ENCODE measurements at regions not wholly inside any gene's neighbourhood (a gene's known extent, or its start where the extent isn't known, plus 50 kb on each side); places are given as distances from the start of the nearest gene placed in this dataset.

DNA sequence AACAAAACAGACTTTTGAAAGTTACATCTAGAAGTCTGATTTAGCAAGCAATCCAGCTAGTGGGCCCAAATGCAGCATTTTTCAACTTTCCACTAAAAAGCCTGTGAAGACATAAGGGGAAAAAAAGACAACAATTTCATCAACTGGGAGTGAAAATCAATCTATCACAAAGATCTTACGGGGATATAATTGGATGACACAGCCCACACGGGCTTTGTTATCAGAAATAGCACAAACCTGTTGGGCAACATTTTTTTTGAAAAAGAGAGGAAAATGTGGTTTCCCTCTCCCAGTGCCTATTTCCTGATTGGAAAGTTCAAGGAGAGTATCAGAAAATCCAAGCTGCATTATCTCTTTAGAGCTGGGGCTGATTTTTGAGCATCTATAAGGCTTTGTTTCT, 132.7 kb downstream of the EVA1A start:
- no peak for DNase-seq (ENCODE audit: low spot score)
- no peaks in the 10 kb centered on the region for H3K27me3 ChIP-seq (replicated peaks; ENCODE audit: insufficient read depth)
- TF ChIP-seq, protein P1, sequence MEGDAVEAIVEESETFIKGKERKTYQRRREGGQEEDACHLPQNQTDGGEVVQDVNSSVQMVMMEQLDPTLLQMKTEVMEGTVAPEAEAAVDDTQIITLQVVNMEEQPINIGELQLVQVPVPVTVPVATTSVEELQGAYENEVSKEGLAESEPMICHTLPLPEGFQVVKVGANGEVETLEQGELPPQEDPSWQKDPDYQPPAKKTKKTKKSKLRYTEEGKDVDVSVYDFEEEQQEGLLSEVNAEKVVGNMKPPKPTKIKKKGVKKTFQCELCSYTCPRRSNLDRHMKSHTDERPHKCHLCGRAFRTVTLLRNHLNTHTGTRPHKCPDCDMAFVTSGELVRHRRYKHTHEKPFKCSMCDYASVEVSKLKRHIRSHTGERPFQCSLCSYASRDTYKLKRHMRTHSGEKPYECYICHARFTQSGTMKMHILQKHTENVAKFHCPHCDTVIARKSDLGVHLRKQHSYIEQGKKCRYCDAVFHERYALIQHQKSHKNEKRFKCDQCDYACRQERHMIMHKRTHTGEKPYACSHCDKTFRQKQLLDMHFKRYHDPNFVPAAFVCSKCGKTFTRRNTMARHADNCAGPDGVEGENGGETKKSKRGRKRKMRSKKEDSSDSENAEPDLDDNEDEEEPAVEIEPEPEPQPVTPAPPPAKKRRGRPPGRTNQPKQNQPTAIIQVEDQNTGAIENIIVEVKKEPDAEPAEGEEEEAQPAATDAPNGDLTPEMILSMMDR (IDR thresholded peaks at IDR 0.05): no peak
- H3K27ac ChIP-seq: no peak overlapping the region
- no peaks in the 10 kb centered on the region for H3K36me3 ChIP-seq
- H3K4me3 ChIP-seq: no peak overlapping the region
- no peak for ATAC-seq (ENCODE audit: insufficient number of reproducible peaks, low FRiP score, low read depth)
- H3K4me1 ChIP-seq (ENCODE audit: control insufficient read depth in 1 of 2, low read depth in 2 of 2): no peaks in the 10 kb centered on the region
- no peaks in the 10 kb centered on the region for H3K9me3 ChIP-seq

DNA sequence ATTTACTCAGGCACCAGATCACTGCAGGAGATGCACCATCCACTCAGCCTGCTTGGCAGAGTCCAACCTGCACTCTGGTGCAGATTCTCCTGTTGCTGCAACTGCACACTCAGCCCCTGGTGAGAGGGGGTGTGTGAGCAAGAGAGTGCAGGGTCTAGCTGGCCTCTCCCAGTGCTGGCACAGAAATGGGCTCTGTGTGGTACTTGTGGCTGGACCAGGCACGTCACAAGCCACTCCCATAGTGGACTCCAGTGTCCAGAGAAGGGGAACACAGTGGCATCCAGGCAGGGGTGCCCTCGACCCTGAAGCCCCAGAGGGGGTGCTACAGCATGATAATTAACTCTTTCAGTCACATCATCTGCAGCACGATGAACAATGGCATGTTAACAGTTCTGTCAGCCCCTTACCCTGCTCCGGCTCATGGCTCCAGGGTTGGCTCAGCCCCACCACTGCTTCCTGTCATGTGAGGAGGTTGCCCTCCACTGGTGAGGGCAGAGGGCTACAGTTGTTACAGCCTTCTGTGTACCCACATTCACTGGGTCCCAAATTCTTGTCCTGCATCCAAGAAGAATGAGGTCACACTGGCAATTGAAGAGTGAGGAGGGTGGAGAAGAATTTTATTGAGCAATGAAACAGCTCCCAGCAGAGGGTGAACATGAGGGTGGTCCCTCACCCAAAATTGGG, 135.7 kb downstream of the EVA1A start:
- Histone ChIP-seq H3K27me3 (replicated peaks; ENCODE audit: insufficient read depth) (no peaks in the 10 kb centered on the region), H3K4me3 (no peak overlapping the region), H3K4me1 (ENCODE audit: control insufficient read depth in 1 of 2, low read depth in 2 of 2) (no peaks in the 10 kb centered on the region), H3K36me3 (no peaks in the 10 kb centered on the region), H3K27ac (no peak overlapping the region), H3K9me3 (no peaks in the 10 kb centered on the region)
- ATAC-seq (ENCODE audit: insufficient number of reproducible peaks, low FRiP score, low read depth) (no peak), DNase-seq (ENCODE audit: low spot score) (no peak)
- TF ChIP-seq, protein P1 (IDR thresholded peaks at IDR 0.05): no peak

DNA sequence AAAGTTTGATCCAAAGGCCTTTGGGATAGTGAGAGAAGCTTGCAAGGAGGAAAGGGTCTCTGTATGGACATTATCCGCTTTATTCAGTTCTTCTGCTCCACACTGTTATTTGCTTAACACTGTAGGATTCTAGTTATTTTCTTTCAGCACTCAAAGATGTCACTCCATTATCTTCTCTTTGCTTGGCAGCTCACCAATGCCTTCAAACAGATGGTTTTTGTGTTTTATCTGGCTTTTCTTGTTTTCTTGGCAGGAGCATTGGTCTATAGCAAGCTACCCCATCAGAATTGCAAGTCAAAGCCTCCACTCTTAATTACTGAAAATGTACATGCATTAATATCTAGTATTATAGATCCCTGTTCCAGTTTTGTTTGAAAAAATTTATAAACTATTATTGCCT, 138.8 kb downstream of the EVA1A start:
- H3K36me3 ChIP-seq: no peaks in the 10 kb centered on the region
- no peaks in the 10 kb centered on the region for H3K4me1 ChIP-seq (ENCODE audit: control insufficient read depth in 1 of 2, low read depth in 2 of 2)
- no peak overlapping the region for H3K4me3 ChIP-seq
- ATAC-seq (ENCODE audit: insufficient number of reproducible peaks, low FRiP score, low read depth) (no peak), DNase-seq (ENCODE audit: low spot score) (no peak)
- no peak overlapping the region for H3K27ac ChIP-seq
- no peaks in the 10 kb centered on the region for H3K27me3 ChIP-seq (replicated peaks; ENCODE audit: insufficient read depth)
- TF ChIP-seq, protein P1 (IDR thresholded peaks at IDR 0.05): no peak
- no peaks in the 10 kb centered on the region for H3K9me3 ChIP-seq

DNA sequence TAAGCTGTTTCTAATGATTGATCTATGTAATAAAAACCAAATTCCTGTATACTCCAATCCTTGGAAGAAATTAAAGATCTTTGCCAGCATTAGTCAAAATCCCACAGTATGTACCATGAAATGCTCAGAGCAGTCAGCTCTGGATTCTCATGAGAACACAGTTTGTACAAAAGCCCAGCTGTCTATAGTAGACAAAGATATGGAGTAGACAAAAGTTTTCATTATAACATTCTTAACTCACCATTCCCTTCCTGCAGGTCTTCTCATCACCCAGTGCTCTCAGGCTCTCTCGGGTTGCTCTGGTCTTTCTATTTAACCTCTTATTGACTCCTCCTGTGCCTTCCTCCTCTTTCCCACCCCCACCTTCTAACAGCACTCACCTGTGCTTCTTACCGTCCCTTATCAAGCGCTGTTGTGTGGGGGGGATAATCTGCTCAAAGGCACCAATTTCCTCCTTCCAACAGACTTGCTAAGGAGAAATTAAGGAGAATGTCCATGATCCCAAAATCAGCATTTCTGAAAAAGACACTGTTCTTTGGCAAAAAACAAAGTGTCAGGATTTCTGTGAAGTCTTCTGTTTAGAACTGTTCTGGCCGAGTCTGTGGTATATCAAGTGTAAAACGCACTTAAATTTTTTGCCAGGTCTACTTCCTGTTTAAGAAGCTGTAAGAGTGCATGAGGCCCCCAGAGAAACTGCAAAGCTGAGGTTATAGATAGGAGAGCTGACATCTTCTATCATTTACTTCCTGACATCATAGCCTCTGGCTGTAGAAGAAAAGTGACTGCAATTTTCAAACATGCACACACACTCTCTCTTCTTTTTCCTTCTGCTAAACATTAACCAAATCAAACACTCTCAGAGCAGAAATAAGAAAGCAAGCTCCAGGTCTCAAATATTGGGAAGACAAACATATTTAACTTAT, 144.1 kb downstream of the EVA1A start:
- Histone ChIP-seq H3K9me3 (no peaks in the 10 kb centered on the region), H3K4me1 (ENCODE audit: control insufficient read depth in 1 of 2, low read depth in 2 of 2) (no peaks in the 10 kb centered on the region), H3K4me3 (no peak overlapping the region), H3K27ac (no peak overlapping the region), H3K27me3 (replicated peaks; ENCODE audit: insufficient read depth) (no peaks in the 10 kb centered on the region), H3K36me3 (no peaks in the 10 kb centered on the region)
- DNase-seq (ENCODE audit: low spot score) (no peak), ATAC-seq (ENCODE audit: insufficient number of reproducible peaks, low FRiP score, low read depth) (no peak)
- TF ChIP-seq, protein P1 (IDR thresholded peaks at IDR 0.05): no peak

DNA sequence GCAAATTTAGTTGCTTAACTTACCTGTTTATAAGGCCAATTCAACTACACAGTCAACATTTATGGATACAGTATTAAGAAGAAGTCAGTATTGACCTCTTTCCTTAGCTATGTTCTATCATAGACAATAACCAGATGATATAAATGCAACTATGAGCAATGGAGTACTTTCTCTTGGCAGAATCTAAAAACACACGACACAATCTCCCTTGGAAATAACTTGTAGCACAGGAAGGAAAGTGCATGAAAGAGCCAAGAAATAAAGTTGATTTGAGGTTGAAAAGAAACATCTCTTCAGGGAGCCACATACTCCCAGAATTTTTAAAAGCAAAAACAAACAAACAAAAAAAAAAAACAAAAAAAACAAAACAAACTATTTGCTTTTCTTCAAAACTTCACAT, 145.0 kb downstream of the EVA1A start:
- Histone ChIP-seq H3K27ac (no peak overlapping the region), H3K4me1 (ENCODE audit: control insufficient read depth in 1 of 2, low read depth in 2 of 2) (no peaks in the 10 kb centered on the region), H3K9me3 (no peaks in the 10 kb centered on the region), H3K4me3 (no peak overlapping the region), H3K36me3 (no peaks in the 10 kb centered on the region), H3K27me3 (replicated peaks; ENCODE audit: insufficient read depth) (no peaks in the 10 kb centered on the region)
- no peak for ATAC-seq (ENCODE audit: insufficient number of reproducible peaks, low FRiP score, low read depth)
- DNase-seq (ENCODE audit: low spot score): no peak
- TF ChIP-seq, protein P1 (IDR thresholded peaks at IDR 0.05): no peak

Measured in thoracic aorta (tissue), 2 donors.